MCF 10A (cell line): ENCODE measurements at regions not wholly inside any gene's neighbourhood (a gene's known extent, or its start where the extent isn't known, plus 50 kb on each side); places are given as distances from the start of the nearest gene placed in this dataset.

Experiments
- BruUV-seq: library from RNA; stranded (reverse); fragments of 400-500 nt; replicated peaks from 2 replicates; lab custom pipeline; 2021; lab: Mats Ljungman, UMichigan
- CTCF ChIA-PET: fragments of 300-600 bp; sonication (Branson Sonifier 250); formaldehyde crosslinking; extraction: SDS; loops from one replicate; lab custom pipeline; 2021; ENCODE audit warnings: antibody characterized with exemption, inconsistent platforms; lab: Yijun Ruan, JAX
- POLR2A ChIA-PET: fragments of 300-600, 350-650 bp; sonication (Branson Sonifier 250); formaldehyde crosslinking; extraction: SDS; loops from one replicate; lab custom pipeline; 2020; ENCODE audit warnings: antibody characterized with exemption, inconsistent platforms; lab: Yijun Ruan, JAX
- DNase-seq: peaks from one replicate; pipeline ENCODE4 v3.0.0-alpha.2; 2018; ENCODE audit not compliant: unreplicated experiment
- H3K27ac Mint-ChIP-seq: one replicate; pipeline ENCODE4 v1.8.0; 2022; ENCODE audit warnings: mild to moderate bottlenecking, low read depth, mixed read lengths; ENCODE audit not compliant: unreplicated experiment
- H3K27me3 Mint-ChIP-seq: one replicate; pipeline ENCODE4 v1.8.0; 2022; ENCODE audit warnings: mixed read lengths; ENCODE audit not compliant: insufficient read depth, unreplicated experiment
- H3K36me3 Mint-ChIP-seq: one replicate; pipeline ENCODE4 v1.8.0; 2022; ENCODE audit warnings: mild to moderate bottlenecking, moderate library complexity, mixed read lengths; ENCODE audit not compliant: insufficient read depth, unreplicated experiment
- H3K4me1 Mint-ChIP-seq: one replicate; pipeline ENCODE4 v1.8.0; 2022; ENCODE audit warnings: mixed read lengths; ENCODE audit not compliant: insufficient read depth, unreplicated experiment
- H3K4me3 Mint-ChIP-seq: one replicate; pipeline ENCODE4 v1.8.0; 2022; ENCODE audit warnings: mild to moderate bottlenecking, moderate library complexity, mixed read lengths; ENCODE audit not compliant: unreplicated experiment
- H3K9me3 Mint-ChIP-seq: one replicate; pipeline ENCODE4 v1.8.0; 2022; ENCODE audit warnings: mixed read lengths; ENCODE audit not compliant: unreplicated experiment
- intact Hi-C: fragments of 100-400 bp; cut with micrococcal nuclease; formaldehyde crosslinking; loops from 2 replicates; pipeline ENCODE4 v1.14.1; 2022
- TF ChIP-seq, protein P1 (sequence below): fragments of 200-600 bp; IDR thresholded peaks from one replicate; pipeline ENCODE4 v1.8.0; 2022; ENCODE audit warnings: antibody characterized with exemption, mild to moderate bottlenecking; ENCODE audit not compliant: unreplicated experiment

DNA sequence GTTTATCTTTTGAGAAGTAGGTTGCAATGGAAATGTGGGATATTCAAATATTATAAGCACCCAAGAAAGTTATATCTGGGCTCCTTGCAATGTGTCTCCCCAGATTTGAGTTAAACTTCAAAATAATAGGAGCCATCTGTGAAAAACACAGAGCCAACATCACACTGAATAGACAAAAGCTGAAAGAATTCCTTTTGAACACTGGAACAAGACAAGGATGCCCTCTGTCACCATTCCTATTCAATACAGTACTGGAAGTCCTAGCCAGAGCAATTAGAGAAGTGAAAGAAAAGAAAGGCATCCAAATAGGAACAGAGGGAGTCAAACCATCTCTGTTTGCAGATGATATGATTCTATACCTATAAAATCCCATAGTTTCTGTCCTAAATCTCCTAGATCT lies 114.3 kb upstream of the IL1RAPL1 start:
- TF ChIP-seq, protein P1, sequence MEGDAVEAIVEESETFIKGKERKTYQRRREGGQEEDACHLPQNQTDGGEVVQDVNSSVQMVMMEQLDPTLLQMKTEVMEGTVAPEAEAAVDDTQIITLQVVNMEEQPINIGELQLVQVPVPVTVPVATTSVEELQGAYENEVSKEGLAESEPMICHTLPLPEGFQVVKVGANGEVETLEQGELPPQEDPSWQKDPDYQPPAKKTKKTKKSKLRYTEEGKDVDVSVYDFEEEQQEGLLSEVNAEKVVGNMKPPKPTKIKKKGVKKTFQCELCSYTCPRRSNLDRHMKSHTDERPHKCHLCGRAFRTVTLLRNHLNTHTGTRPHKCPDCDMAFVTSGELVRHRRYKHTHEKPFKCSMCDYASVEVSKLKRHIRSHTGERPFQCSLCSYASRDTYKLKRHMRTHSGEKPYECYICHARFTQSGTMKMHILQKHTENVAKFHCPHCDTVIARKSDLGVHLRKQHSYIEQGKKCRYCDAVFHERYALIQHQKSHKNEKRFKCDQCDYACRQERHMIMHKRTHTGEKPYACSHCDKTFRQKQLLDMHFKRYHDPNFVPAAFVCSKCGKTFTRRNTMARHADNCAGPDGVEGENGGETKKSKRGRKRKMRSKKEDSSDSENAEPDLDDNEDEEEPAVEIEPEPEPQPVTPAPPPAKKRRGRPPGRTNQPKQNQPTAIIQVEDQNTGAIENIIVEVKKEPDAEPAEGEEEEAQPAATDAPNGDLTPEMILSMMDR: no peak
- peaks cover 3% of the 10 kb centered on the region for H3K9me3 Mint-ChIP-seq
- no peak overlapping the region for H3K4me3 Mint-ChIP-seq
- H3K36me3 Mint-ChIP-seq: no peaks in the 10 kb centered on the region
- no peak overlapping the region for H3K27ac Mint-ChIP-seq
- ChIA-PET POLR2A (no interaction called here), CTCF (interaction anchor here (0.6 kb wide), 1 partner anchor 255 kb away, joined by 3 read pairs; no protein-coding TSS in a partner anchor)
- H3K27me3 Mint-ChIP-seq: no peaks in the 10 kb centered on the region
- DNase-seq: no peak
- no peaks in the 10 kb centered on the region for H3K4me1 Mint-ChIP-seq
- BruUV-seq: no TSS peak
- intact Hi-C loops: no loop called here

DNA sequence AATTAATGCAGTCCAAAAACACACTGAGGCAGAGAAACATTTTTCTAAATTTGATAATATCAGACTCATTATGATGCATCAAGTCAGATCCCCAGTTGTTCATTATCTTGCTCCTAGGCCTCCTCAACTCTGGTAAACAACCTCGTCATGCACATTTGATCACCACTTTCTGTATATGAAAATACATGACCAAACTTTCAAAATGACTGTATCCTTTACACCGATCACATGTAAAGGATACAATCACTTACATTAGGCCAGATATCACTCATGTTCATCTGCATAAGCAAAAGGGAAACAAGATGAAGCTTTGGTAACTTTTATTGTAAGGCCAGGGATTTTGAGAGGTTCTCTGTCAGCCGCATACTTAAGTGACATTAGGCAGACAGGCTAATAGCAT lies 99.4 kb upstream of the IL1RAPL1 start:
- no peak overlapping the region for H3K27ac Mint-ChIP-seq
- H3K4me3 Mint-ChIP-seq: no peak overlapping the region
- H3K9me3 Mint-ChIP-seq: peaks cover 8% of the 10 kb centered on the region
- TF ChIP-seq, protein P1: no peak
- H3K4me1 Mint-ChIP-seq: no peaks in the 10 kb centered on the region
- no peak for DNase-seq
- intact Hi-C loops: no loop called here
- no TSS peak for BruUV-seq
- POLR2A ChIA-PET: no interaction called here
- CTCF ChIA-PET: no interaction called here
- no peaks in the 10 kb centered on the region for H3K27me3 Mint-ChIP-seq
- H3K36me3 Mint-ChIP-seq: no peaks in the 10 kb centered on the region

DNA sequence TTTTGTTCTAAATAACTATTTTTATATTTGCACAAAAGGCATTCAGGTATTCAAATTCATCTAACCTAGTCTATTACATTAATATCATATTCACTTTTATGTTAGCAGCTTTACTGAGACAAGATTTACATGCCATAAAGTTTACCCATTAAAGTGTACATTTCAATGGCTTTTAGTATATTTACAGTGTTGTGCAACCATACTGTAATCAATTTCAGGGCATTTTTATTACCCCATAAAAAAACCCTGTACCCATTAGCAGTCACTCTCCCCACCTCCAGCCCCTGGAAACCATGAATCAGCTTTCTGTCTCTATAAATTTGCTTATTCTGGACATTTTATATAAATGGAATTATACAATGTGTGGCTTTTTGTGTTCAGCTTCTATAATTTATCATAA lies 95.9 kb upstream of the IL1RAPL1 start:
- peaks cover 8% of the 10 kb centered on the region for H3K9me3 Mint-ChIP-seq
- H3K4me3 Mint-ChIP-seq: no peak overlapping the region
- no peak overlapping the region for H3K27ac Mint-ChIP-seq
- intact Hi-C loops: no loop called here
- TF ChIP-seq, protein P1: no peak
- no TSS peak for BruUV-seq
- H3K36me3 Mint-ChIP-seq: no peaks in the 10 kb centered on the region
- H3K4me1 Mint-ChIP-seq: no peaks in the 10 kb centered on the region
- DNase-seq: no peak
- POLR2A ChIA-PET: no interaction called here
- no peaks in the 10 kb centered on the region for H3K27me3 Mint-ChIP-seq
- CTCF ChIA-PET: no interaction called here

DNA sequence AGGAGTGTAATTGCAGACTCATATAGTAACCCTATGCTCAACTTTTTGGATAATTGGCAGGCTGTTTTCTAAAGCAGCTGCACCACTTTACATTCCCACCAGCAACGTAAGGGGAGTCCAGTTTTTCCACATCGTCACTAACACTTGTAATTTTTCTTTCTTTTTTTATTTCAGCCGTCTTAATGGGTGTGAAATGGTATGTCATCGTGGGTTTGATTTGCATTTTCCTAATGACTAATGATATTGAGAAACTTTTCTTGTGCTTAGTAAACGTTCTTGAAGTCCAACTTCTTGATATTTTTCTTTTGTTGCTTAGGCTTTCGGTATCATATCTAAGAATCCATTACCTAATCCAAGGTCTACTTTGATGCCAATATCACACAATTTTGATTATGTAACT lies 95.3 kb upstream of the IL1RAPL1 start:
- no peaks in the 10 kb centered on the region for H3K36me3 Mint-ChIP-seq
- TF ChIP-seq, protein P1: no peak
- no peak overlapping the region for H3K27ac Mint-ChIP-seq
- ChIA-PET CTCF (no interaction called here), POLR2A (no interaction called here)
- H3K4me3 Mint-ChIP-seq: no peak overlapping the region
- no TSS peak for BruUV-seq
- H3K4me1 Mint-ChIP-seq: no peaks in the 10 kb centered on the region
- H3K27me3 Mint-ChIP-seq: no peaks in the 10 kb centered on the region
- DNase-seq: peak; percentile 34
- H3K9me3 Mint-ChIP-seq: peaks cover 4% of the 10 kb centered on the region
- intact Hi-C loops: no loop called here
